ENCODE measurements at regions not wholly inside any gene's neighbourhood (a gene's known extent, or its start where the extent isn't known, plus 50 kb on each side); places are given as distances from the start of the nearest gene placed in this dataset.

- TF ChIP-seq CTCF (conservative IDR thresholded peaks at IDR 0.05; ENCODE audit: low read length) (no peak), EZH2phosphoT487 (IDR thresholded peaks at IDR 0.05; ENCODE audit: borderline replicate concordance, low read depth, low read length) (no peak)
These were observed 206.8 kb upstream of the ERBB4 start for GRCh38 chr2:212745359-212745758.
